Right atrium auricular region (tissue), 2 donors: ENCODE measurements at regions not wholly inside any gene's neighbourhood (a gene's known extent, or its start where the extent isn't known, plus 50 kb on each side); places are given as distances from the start of the nearest gene placed in this dataset.
"Not testable (repeated sequence)": the region's sequence is repeated elsewhere in the genome, so short reads cannot be mapped to it uniquely, and the experiment has no call there.

ENCODE experiments used
- DNase-seq: peaks from one replicate; pipeline ENCODE4 v3.0.0-alpha.2; 2019; ENCODE audit warnings: low spot score
- H3K27ac ChIP-seq, 2 donors: fragments of 200-600 bp; sonication (generic); 1 replicate in 1 of 2; 2 replicates in 1 of 2; pipeline ENCODE4 v1.5.1; 2016 to 2019
- H3K27me3 ChIP-seq, 2 donors: fragments of 200-600 bp; sonication (generic); one replicate each; pipeline versions ENCODE4 v1.5.1 to v1.6.0; 2017 to 2019
- H3K36me3 ChIP-seq: fragments of 200-600 bp; sonication (generic); one replicate; pipeline ENCODE4 v1.5.1; 2016
- H3K4me1 ChIP-seq, 2 donors: fragments of 200-600 bp; sonication (generic); one replicate each; pipeline versions ENCODE4 v1.5.1 to v1.6.0; 2017 to 2019
- H3K4me3 ChIP-seq, 2 donors: fragments of 200-600 bp; sonication (generic); 1 replicate in 1 of 2; 2 replicates in 1 of 2; pipeline ENCODE4 v1.5.1; 2017 to 2019; ENCODE audit warnings: mild to moderate bottlenecking in 1 of 2, moderate library complexity in 1 of 2
- H3K9me3 ChIP-seq, 2 donors: fragments of 200-600 bp; sonication (generic); one replicate each; pipeline ENCODE4 v1.5.1; 2019
- TF ChIP-seq, protein P1 (sequence below), 2 donors: fragments of 200-600 bp; sonication (generic); IDR thresholded peaks; one replicate each; pipeline ENCODE4 v1.5.1; 2019; ENCODE audit warnings: antibody characterized with exemption in 2 of 2

DNA sequence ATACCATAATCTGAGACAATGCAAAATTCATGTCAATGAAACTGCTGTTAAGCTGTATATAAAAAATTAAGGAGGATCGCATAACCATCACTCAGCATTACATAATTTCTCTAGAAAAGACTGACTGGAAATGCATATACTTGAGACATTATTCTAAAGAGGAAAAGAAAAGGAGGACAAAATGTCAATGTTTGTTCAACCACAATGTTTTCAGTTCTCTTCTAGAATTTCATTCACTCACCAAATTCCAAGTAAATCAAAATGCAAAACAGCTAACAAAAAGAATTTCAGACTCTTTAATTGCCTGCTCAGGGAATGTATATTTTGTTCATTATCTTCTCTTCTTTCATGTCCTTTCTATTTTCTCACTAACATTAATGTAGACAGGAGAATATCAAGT lies 106.2 kb upstream of the CCDC28A start:
- Histone ChIP-seq H3K27ac (no peak overlapping the region), H3K4me1 (no peaks in the 10 kb centered on the region), H3K27me3 (no peaks in the 10 kb centered on the region), H3K4me3 (no peak overlapping the region), H3K9me3 (no peaks in the 10 kb centered on the region), H3K36me3 (no peaks in the 10 kb centered on the region)
- DNase-seq: no peak
- TF ChIP-seq, protein P1, sequence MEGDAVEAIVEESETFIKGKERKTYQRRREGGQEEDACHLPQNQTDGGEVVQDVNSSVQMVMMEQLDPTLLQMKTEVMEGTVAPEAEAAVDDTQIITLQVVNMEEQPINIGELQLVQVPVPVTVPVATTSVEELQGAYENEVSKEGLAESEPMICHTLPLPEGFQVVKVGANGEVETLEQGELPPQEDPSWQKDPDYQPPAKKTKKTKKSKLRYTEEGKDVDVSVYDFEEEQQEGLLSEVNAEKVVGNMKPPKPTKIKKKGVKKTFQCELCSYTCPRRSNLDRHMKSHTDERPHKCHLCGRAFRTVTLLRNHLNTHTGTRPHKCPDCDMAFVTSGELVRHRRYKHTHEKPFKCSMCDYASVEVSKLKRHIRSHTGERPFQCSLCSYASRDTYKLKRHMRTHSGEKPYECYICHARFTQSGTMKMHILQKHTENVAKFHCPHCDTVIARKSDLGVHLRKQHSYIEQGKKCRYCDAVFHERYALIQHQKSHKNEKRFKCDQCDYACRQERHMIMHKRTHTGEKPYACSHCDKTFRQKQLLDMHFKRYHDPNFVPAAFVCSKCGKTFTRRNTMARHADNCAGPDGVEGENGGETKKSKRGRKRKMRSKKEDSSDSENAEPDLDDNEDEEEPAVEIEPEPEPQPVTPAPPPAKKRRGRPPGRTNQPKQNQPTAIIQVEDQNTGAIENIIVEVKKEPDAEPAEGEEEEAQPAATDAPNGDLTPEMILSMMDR (IDR thresholded peaks at IDR 0.05): no peak

GRCh38 chr6:138671351-138671750 lies 102.2 kb upstream of the CCDC28A start:
- DNase-seq: no peak
- H3K27ac ChIP-seq: no peak overlapping the region
- H3K9me3 ChIP-seq: no peaks in the 10 kb centered on the region
- H3K27me3 ChIP-seq: no peaks in the 10 kb centered on the region
- TF ChIP-seq, protein P1 (IDR thresholded peaks at IDR 0.05): no peak
- H3K4me3 ChIP-seq: no peak overlapping the region
- no peaks in the 10 kb centered on the region for H3K36me3 ChIP-seq
- no peaks in the 10 kb centered on the region for H3K4me1 ChIP-seq

DNA sequence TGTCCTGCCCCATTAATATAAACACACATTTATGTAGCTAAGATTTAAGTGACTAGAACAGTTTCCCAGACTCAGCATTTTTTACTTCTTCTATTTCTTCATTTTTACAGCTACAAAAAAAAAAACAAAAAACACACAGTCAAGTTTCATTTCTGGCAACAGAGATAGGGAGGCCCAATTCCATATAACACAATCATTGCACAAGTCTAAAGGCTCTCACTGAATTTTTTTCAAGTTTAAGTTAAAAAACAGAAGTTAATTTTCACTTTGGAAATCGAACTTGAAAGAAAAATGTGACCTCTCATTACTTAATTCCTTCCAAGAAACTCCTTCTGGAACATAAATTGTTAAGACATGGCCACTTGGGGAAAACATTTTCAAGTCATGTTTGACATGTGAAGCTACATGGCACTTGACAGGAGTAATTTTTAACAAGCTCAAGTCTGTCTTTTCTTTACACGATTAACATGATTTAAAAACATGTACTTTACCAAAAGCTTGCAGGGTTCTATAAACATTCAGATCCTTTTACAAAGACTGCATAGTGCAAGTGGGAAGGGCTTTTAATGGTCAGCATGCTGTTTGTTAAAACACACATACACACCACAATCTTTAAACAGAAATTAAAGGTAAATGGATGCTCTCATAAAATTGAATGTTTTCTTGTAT lies 100.1 kb upstream of the CCDC28A start:
- DNase-seq: no peak
- no peak overlapping the region for H3K4me3 ChIP-seq
- no peaks in the 10 kb centered on the region for H3K9me3 ChIP-seq
- no peak overlapping the region for H3K27ac ChIP-seq
- H3K27me3 ChIP-seq: no peaks in the 10 kb centered on the region
- H3K4me1 ChIP-seq: no peaks in the 10 kb centered on the region
- TF ChIP-seq, protein P1 (IDR thresholded peaks at IDR 0.05): no peak
- H3K36me3 ChIP-seq: no peaks in the 10 kb centered on the region

- H3K27me3 ChIP-seq, H3K27ac ChIP-seq, DNase-seq, H3K9me3 ChIP-seq, H3K4me1 ChIP-seq, H3K4me3 ChIP-seq, H3K36me3 ChIP-seq: not testable (repeated sequence)
These were observed 99.1 kb upstream of the CCDC28A start for GRCh38 chr6:138674444-138674843.

DNA sequence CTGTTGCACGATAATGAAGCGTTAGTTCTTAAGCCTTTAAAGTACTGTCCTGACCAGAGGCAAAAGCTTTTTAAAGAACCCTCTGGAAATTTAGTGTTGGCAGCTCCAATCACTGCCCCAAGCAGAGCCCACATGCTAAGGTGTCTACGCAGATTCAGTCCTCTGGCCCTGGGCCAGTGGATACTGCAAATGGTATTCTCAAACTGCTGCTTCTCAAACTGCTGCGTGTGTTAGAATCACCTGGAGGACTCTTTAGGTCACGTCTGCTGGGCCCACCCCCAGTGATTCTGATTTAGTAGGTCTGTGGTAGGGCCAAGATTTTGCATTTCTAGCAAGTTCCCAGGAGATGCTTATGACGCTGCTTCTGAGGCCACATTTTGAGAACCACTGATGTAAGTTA lies 96.0 kb upstream of the CCDC28A start:
- Histone ChIP-seq H3K9me3 (no peaks in the 10 kb centered on the region), H3K4me1 (no peaks in the 10 kb centered on the region), H3K4me3 (no peak overlapping the region), H3K36me3 (no peaks in the 10 kb centered on the region), H3K27me3 (no peaks in the 10 kb centered on the region), H3K27ac (no peak overlapping the region)
- TF ChIP-seq, protein P1 (IDR thresholded peaks at IDR 0.05): no peak
- no peak for DNase-seq

DNA sequence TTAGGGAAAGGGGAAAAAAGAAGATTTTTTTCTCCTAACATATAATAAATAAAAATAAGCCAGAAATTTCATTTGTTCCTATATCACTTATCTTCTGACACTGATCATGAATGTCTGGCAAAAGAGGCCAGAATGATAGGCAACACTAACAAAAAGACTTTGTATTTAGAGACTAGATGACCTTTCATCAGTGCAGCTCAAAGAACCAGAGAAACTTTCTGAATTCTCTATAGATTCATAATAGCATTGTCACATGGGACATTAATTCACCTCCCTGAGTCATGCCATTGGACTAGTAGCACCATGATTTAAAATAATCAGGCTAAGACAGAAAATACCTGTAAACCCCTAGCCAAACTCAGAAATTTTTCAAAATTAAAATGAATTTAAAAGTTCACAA lies 95.4 kb upstream of the CCDC28A start:
- Histone ChIP-seq H3K27ac (no peak overlapping the region), H3K27me3 (no peaks in the 10 kb centered on the region), H3K4me1 (no peaks in the 10 kb centered on the region), H3K9me3 (no peaks in the 10 kb centered on the region), H3K4me3 (no peak overlapping the region), H3K36me3 (no peaks in the 10 kb centered on the region)
- no peak for DNase-seq
- TF ChIP-seq, protein P1 (IDR thresholded peaks at IDR 0.05): no peak
